Activated naive CD8-positive, alpha-beta T cell treated with anti-CD3 and anti-CD28 coated beads, Interleukin-2, amount 10 ng/mL, durations not matched to agents 7 days and 5 days (primary cell): ENCODE measurements at regions not wholly inside any gene's neighbourhood (a gene's known extent, or its start where the extent isn't known, plus 50 kb on each side); places are given as distances from the start of the nearest gene placed in this dataset.

ENCODE experiments used
- ATAC-seq: fragments of 150-1000 bp; cut with Tn5 transposase; one replicate; pipeline ENCODE4 v1.10.0; 2021; ENCODE audit warnings: low read depth, moderate library complexity
- POLR2A ChIA-PET: fragments of 350-600 bp; sonication (Branson Sonifier 250); formaldehyde crosslinking; loops from one replicate; lab custom pipeline; 2021; ENCODE audit warnings: antibody characterized with exemption; lab: Charles Lee
- DNase-seq: peaks from one replicate; pipeline ENCODE4 v3.0.0; 2021
- H3K27ac Mint-ChIP-seq: one replicate; pipeline ENCODE4 v1.8.0; 2022; ENCODE audit warnings: mild to moderate bottlenecking, mixed read lengths
- H3K27me3 Mint-ChIP-seq: one replicate; pipeline ENCODE4 v1.8.0; 2022; ENCODE audit warnings: mild to moderate bottlenecking, moderate library complexity, mixed read lengths
- H3K36me3 Mint-ChIP-seq: one replicate; pipeline ENCODE4 v1.8.0; 2021; ENCODE audit warnings: mild to moderate bottlenecking, mixed read lengths
- H3K4me1 Mint-ChIP-seq: one replicate; pipeline ENCODE4 v1.8.0; 2021; ENCODE audit warnings: mixed read lengths
- H3K4me3 Mint-ChIP-seq: one replicate; pipeline ENCODE4 v1.8.0; 2022; ENCODE audit warnings: mild to moderate bottlenecking, moderate library complexity, mixed read lengths
- H3K9me3 Mint-ChIP-seq: one replicate; pipeline ENCODE4 v1.8.0; 2021; ENCODE audit warnings: mixed read lengths

DNA sequence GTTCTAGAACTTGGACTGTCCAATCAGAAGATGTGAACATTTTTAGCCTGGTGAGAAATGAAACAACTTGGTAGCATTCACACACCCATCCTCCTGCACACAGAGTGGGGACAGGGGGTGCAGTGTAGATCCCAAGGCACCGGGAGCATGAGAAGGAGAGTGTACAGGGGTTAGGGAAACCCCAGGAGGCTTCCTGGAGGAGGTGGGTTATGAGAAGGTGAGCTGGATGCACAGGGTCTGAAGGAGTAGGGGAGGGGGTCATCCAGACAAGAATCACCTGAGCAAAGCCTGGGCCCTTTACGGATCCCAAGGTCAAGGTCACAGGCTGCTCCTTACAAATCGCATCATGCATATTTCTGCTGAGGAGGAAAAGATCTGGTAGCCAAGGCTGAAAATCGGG lies 117.5 kb upstream of the TMPRSS2 start:
- H3K4me1 Mint-ChIP-seq: no peaks in the 10 kb centered on the region
- no peak overlapping the region for H3K4me3 Mint-ChIP-seq
- peaks cover 11% of the 10 kb centered on the region for H3K27me3 Mint-ChIP-seq
- no peak overlapping the region for H3K27ac Mint-ChIP-seq
- no peak for ATAC-seq
- no peaks in the 10 kb centered on the region for H3K9me3 Mint-ChIP-seq
- H3K36me3 Mint-ChIP-seq: no peaks in the 10 kb centered on the region
- POLR2A ChIA-PET: no interaction called here
- DNase-seq: no peak

DNA sequence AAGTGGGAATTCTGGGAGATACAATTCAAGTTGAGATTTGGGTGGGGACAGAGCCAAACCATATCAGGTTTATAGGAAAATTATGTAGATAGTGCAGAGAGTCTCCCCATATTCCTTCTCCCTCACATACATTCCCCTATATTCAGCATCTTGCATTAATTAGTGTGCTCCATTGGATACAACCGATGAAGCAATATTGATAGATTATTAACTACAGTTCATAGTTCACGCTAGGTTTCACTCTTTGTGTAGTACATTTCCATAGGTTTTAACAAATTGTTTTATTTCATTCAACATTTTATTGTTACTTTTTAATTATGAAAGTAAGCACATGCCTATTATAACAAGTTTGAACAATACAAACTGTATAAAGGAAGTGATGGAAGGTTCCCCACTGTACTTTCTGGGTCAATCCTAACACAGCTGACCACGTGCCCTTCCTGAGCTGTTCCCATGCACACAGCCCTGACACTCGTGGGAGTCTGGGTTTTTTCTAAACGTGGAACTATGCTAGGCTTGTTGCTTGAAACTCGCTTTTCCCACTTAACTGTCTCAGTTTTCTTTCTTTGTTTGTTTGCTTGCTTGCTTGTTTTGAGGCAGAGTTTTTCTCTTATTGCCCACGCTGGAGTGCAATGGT lies 116.8 kb upstream of the TMPRSS2 start:
- Mint-ChIP-seq H3K4me3 (no peak overlapping the region), H3K27ac (no peak overlapping the region), H3K9me3 (no peaks in the 10 kb centered on the region), H3K4me1 (no peaks in the 10 kb centered on the region), H3K36me3 (no peaks in the 10 kb centered on the region), H3K27me3 (peaks cover 11% of the 10 kb centered on the region)
- DNase-seq: no peak
- POLR2A ChIA-PET: no interaction called here
- ATAC-seq: no peak

DNA sequence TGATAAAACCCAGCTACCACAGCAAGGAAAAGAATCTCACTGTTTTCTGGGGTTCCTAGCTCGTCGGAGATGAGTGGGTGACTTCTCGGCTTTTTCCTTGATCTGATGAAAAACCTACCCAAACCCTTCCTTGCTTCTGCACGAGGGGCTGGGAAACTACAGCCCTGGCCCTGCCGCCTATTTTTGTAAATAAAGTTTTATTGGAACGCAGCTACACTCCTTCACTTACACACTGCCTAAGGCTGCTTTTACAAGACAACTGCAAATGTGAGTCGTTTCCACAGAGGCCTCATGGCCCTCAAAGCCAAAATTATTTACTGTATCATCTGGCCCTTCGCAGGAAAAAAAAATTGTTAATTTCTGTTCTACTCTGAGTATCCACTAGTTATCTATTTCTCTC lies 116.0 kb upstream of the TMPRSS2 start:
- POLR2A ChIA-PET: no interaction called here
- no peak for ATAC-seq
- H3K36me3 Mint-ChIP-seq: no peaks in the 10 kb centered on the region

DNA sequence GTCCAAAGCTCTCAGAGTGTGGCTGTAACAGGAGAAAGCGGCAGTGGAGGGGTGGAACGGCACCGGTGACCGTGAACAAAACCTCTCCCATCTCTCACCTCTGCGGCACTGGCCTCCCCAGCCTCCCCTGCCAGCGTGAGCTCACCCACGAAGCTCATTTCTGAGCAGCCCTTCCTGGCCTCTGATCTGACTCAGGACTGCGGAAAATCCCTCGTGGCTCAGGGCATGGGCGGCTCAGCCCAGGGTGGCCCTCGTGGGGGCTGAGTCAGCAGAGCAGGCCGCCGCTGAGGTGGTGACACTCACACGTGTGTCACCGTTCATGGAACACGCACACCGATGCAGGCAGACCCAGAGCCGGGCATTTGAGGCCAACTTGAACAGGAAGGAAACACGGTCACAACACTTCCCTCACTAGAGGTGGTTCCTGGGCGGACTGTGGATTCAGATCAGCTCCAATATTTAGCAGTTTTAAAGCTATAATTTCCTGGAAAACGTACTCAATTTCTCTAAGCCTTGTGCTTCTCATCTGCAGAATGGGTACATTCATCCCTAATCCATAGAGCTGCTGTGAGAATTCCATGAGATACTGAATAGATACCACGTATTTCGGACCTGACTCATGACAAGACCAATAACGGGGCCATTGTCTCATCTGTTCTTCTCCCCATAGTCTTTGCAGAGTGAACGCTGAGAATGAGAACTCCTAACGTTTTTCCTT lies 115.0 kb upstream of the TMPRSS2 start:
- POLR2A ChIA-PET: no interaction called here
- ATAC-seq: no peak

More for the DNA sequence above, 116.0 kb upstream of the TMPRSS2 start:
- no peaks in the 10 kb centered on the region for H3K4me1 Mint-ChIP-seq
- H3K27me3 Mint-ChIP-seq: peaks cover 11% of the 10 kb centered on the region
- no peak overlapping the region for H3K27ac Mint-ChIP-seq
- H3K4me3 Mint-ChIP-seq: no peak overlapping the region
- DNase-seq: no peak
- no peaks in the 10 kb centered on the region for H3K9me3 Mint-ChIP-seq

DNA sequence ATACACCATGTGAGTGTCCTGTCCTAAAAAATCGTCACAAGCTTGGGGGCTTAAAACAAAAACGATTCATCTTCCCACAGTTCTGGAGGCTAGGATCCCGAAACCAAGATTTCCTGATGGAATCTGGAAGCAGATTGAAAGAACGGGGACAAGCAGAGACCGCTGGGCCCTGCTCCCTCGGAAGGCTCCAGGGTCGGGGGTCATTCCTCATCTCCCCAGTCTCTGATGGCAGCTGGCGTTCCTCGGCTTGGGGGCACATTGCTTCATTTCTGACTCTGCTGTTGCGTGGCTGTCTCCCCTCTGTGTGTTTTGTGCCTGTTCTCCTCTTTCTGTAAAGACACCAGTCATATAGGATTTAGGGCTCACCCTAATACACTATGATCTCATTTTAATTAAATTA lies 114.2 kb upstream of the TMPRSS2 start:
- peaks cover 11% of the 10 kb centered on the region for H3K27me3 Mint-ChIP-seq
- H3K9me3 Mint-ChIP-seq: no peaks in the 10 kb centered on the region
- no peaks in the 10 kb centered on the region for H3K36me3 Mint-ChIP-seq
- no peaks in the 10 kb centered on the region for H3K4me1 Mint-ChIP-seq
- H3K4me3 Mint-ChIP-seq: no peak overlapping the region
- ATAC-seq: no peak
- H3K27ac Mint-ChIP-seq: no peak overlapping the region
- no peak for DNase-seq
- POLR2A ChIA-PET: no interaction called here

More for the DNA sequence above, 115.0 kb upstream of the TMPRSS2 start:
- H3K9me3 Mint-ChIP-seq: no peaks in the 10 kb centered on the region
- peaks cover 11% of the 10 kb centered on the region for H3K27me3 Mint-ChIP-seq
- DNase-seq: no peak
- H3K36me3 Mint-ChIP-seq: no peaks in the 10 kb centered on the region
- H3K27ac Mint-ChIP-seq: no peak overlapping the region
- H3K4me3 Mint-ChIP-seq: no peak overlapping the region
- no peaks in the 10 kb centered on the region for H3K4me1 Mint-ChIP-seq

DNA sequence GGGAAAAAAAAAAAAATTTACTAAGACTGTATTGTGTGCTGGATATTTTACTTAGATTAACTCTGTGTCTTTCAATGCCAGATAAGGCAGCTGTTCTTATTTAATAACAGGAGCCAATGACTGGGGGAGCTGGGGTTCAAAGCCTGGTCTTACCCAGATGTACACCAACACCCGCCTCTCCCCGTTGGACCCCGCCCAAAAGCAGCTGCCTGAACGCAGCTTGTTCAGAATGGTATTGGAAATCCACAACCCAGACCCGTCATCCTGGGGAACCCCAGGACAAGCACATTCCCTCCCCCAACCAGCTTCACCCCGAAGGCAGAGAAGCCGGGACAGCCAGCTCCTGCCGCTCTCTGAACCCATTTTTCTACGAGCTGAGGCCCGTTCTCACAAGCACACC lies 113.6 kb upstream of the TMPRSS2 start:
- H3K4me3 Mint-ChIP-seq: no peak overlapping the region
- no peaks in the 10 kb centered on the region for H3K4me1 Mint-ChIP-seq
- H3K9me3 Mint-ChIP-seq: no peaks in the 10 kb centered on the region
- H3K27ac Mint-ChIP-seq: no peak overlapping the region
- DNase-seq: no peak
- H3K36me3 Mint-ChIP-seq: no peaks in the 10 kb centered on the region
- ATAC-seq: no peak
- peaks cover 18% of the 10 kb centered on the region for H3K27me3 Mint-ChIP-seq
- POLR2A ChIA-PET: no interaction called here

DNA sequence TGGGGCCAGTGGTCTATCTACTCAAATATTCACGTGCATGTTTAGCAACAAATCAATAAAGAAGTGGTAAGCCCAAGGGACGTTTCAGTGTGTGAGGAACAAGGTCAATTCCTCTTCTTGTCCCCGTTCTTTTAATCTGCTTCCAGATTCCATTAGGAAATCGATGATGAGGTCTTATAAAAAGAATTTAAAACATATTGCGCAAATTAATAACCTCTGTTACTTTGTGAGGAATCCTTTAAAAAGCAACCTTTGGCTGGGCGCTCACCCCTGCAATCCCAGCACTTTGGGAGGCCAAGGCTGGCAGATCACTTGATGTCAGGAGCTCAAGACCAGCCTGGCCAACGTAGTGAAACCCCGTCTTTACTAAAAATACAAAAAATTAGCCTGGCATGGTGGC lies 113.0 kb upstream of the TMPRSS2 start:
- H3K27ac Mint-ChIP-seq: no peak overlapping the region
- DNase-seq (no peak), ATAC-seq (no peak)
- peaks cover 18% of the 10 kb centered on the region for H3K27me3 Mint-ChIP-seq
- no peaks in the 10 kb centered on the region for H3K36me3 Mint-ChIP-seq
- POLR2A ChIA-PET: no interaction called here
- H3K9me3 Mint-ChIP-seq: no peaks in the 10 kb centered on the region
- no peaks in the 10 kb centered on the region for H3K4me1 Mint-ChIP-seq
- no peak overlapping the region for H3K4me3 Mint-ChIP-seq

DNA sequence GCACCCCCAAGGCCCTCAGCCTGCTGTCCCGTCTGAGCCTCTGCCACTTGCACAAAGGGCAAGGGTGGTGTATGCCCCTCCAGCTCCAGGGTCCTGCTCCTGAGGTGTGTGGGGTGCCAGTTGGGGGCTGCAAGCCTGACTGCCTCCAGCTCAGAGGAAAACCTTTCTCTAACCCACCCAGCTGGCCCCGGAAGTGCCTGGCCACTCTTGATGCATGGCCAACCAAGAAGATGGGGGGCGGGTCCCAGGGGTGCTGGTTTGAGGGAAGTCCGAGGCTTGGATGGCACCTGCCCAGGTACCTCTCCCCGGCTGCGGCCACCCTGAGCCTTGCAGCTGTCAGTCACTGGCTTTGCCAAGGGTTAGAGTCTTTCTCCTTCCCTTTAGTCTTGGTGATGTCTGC lies 112.6 kb upstream of the TMPRSS2 start:
- DNase-seq (no peak), ATAC-seq (no peak)
- POLR2A ChIA-PET: no interaction called here
- H3K36me3 Mint-ChIP-seq: no peaks in the 10 kb centered on the region
- H3K27me3 Mint-ChIP-seq: peaks cover 14% of the 10 kb centered on the region
- no peak overlapping the region for H3K27ac Mint-ChIP-seq
- H3K4me3 Mint-ChIP-seq: no peak overlapping the region
- H3K4me1 Mint-ChIP-seq: no peaks in the 10 kb centered on the region
- no peaks in the 10 kb centered on the region for H3K9me3 Mint-ChIP-seq

DNA sequence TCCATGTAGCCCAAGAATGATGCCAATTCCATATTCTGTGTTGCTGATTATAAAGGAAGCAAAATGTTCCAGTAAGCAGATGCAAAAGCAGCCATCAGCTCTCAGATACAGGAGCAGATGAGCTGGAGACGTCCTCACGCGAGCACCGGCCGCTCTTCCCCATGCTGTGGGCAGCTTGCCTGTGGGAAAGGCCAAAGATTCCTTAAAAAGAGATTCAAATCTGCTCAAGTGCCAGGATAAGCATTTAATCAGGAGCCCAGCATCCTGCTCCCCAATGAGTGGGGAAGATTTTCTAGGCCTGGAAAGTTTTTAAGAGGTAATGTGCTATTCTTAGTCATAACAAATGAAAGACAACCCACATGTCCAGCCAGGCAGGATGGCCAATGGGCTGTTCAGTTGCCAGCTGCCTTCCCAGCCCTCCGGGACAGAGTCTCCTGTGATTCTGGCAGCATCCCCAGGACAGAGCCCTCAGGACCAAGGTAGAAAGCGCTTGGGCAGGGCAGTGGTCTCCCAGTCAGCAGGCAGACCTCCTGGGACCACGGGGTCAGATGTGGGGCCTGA lies 108.2 kb upstream of the TMPRSS2 start:
- no peaks in the 10 kb centered on the region for H3K36me3 Mint-ChIP-seq
- peaks cover 19% of the 10 kb centered on the region for H3K27me3 Mint-ChIP-seq
- POLR2A ChIA-PET: no interaction called here
- peaks cover 1% of the 10 kb centered on the region for H3K4me1 Mint-ChIP-seq
- DNase-seq: no peak
- no peak for ATAC-seq
- no peak overlapping the region for H3K27ac Mint-ChIP-seq
- H3K9me3 Mint-ChIP-seq: no peaks in the 10 kb centered on the region
- H3K4me3 Mint-ChIP-seq: no peak overlapping the region

DNA sequence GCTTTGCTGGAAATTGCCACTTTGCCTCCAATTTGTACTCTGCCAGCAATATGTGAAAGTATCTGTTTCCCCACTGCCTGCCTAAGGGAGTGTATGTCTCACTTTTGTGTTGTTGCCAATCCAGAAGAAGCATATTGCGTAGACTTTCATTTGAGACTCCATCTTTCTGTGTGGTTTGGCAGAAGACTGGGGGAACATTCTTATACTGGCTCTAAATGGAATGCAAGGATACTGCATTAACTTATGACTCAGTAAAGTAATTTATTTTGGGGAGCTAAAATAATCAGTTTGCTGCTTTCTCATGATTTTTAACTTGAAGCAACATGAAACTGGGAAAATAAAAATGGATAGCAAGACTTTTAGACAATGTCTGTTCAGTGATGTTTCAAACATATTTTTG lies 107.7 kb upstream of the TMPRSS2 start:
- DNase-seq (no peak), ATAC-seq (no peak)
- Mint-ChIP-seq H3K4me3 (no peak overlapping the region), H3K9me3 (no peaks in the 10 kb centered on the region), H3K27me3 (peaks cover 21% of the 10 kb centered on the region), H3K36me3 (no peaks in the 10 kb centered on the region), H3K4me1 (peaks cover 1% of the 10 kb centered on the region), H3K27ac (no peak overlapping the region)
- POLR2A ChIA-PET: no interaction called here

DNA sequence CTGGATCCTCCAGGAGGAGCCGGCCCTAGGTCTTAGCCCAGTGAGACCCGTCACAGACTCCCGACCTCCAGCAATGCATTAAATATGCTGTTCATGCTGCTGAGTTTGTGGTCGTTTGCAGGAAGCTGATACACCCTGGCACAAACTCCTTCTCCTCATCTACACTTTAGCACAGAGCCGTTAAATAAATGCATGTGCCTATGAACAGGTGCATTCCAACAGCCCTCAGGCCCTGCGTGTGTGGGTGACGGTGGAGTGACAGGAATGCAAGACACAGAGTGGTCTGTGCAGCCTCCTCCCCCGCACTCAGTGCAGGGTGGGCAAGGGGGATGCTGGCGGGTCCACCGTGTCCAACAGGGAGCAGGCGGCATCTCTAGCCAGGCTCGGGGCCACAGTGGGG lies 106.6 kb upstream of the TMPRSS2 start:
- DNase-seq: no peak
- POLR2A ChIA-PET: no interaction called here
- ATAC-seq: no peak
- no peaks in the 10 kb centered on the region for H3K36me3 Mint-ChIP-seq
- no peak overlapping the region for H3K4me3 Mint-ChIP-seq
- H3K27me3 Mint-ChIP-seq: peaks cover 26% of the 10 kb centered on the region
- H3K9me3 Mint-ChIP-seq: no peaks in the 10 kb centered on the region
- no peak overlapping the region for H3K27ac Mint-ChIP-seq
- peaks cover 1% of the 10 kb centered on the region for H3K4me1 Mint-ChIP-seq

DNA sequence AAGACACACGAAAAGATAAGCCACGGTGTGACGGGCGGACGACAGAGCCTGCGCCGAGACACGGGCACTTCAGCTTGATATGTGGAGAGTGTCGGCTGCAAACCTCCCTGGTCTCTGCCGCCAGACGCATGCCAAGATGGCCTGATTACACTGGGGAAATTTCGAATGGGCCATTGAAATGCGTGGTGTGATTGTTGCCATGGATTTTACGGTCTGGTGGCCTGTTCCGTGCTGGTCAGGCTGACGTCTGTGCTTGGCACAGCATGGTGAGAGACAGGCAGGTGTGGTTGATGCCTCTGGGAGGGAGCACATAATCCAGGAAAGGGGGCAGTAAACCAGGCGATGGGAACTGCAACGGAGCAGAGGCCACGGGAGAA lies 105.6 kb upstream of the TMPRSS2 start:
- Mint-ChIP-seq H3K27ac (no peak overlapping the region), H3K4me1 (peaks cover 1% of the 10 kb centered on the region), H3K36me3 (no peaks in the 10 kb centered on the region), H3K27me3 (peaks cover 26% of the 10 kb centered on the region), H3K9me3 (no peaks in the 10 kb centered on the region), H3K4me3 (no peak overlapping the region)
- ATAC-seq (no peak), DNase-seq (no peak)
- POLR2A ChIA-PET: no interaction called here

DNA sequence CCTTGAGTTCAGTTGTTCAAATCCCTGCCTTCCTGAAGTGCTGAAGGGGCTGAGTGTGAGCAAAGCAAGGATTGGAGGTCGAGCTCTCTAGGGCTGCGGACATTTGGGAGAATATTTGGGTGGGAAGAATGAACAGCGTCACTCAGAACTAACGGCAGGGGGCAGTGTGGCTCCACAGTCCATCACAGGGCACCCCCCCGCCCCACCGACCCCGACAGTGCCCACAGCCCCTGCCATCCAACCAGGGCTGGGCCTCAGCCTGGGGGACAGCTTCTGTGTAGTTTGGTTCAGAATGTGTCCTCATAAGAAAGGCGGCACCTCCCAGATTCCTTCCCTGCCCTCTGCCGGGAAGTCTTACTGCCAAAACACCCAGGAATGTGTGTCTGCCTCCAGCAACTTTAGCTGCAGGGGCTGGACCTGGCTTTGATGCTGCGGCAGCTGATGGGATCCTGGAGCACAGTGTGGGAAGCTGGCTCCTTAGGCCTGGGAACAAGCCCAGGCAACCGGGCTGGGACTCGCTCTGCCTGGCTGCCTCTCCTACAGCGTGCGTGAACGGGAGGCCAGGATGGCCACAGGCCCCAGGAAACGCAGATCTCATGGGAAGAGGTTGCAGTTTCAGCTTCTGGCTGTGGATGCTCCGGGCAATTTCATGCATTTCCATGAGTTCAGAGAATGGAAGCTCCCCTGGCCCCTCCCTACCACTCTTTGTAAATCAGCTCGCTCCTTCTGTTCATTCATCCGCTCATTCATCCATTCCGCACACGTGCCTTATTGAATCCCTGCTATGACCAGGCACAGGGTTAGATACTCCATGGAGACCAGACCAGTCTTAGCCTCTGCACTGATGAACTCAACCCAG lies 104.9 kb upstream of the TMPRSS2 start:
- peak; percentile 59 for ATAC-seq
- Mint-ChIP-seq H3K27ac (no peak overlapping the region), H3K36me3 (no peaks in the 10 kb centered on the region), H3K9me3 (no peaks in the 10 kb centered on the region), H3K4me1 (peaks cover 1% of the 10 kb centered on the region), H3K27me3 (peaks cover 26% of the 10 kb centered on the region), H3K4me3 (no peak overlapping the region)
- peak; percentile 45 for DNase-seq
- POLR2A ChIA-PET: no interaction called here
